IMR-90 (cell line): ENCODE measurements at regions not wholly inside any gene's neighbourhood (a gene's known extent, or its start where the extent isn't known, plus 50 kb on each side); places are given as distances from the start of the nearest gene placed in this dataset.

ENCODE experiments used
- CTCF ChIP-seq: conservative IDR thresholded peaks from 2 replicates; pipeline ENCODE4 v1.5.1; 2012; ENCODE audit warnings: mild to moderate bottlenecking, low read depth, low read length, improper control_type of control experiment
- SMC3 ChIP-seq: fragments of 150-350 bp; IDR thresholded peaks from 2 replicates; pipeline ENCODE4 v1.6.1; 2016; ENCODE audit warnings: low read depth, mild to moderate bottlenecking, antibody characterized with exemption, low read length, moderate library complexity

- TF ChIP-seq CTCF (no peak), SMC3 (no peak)
Observed at GRCh38 chr1:218514689-218515088, 169.6 kb downstream of the TGFB2 start.
